HCT116 (cell line): ENCODE measurements at regions not wholly inside any gene's neighbourhood (a gene's known extent, or its start where the extent isn't known, plus 50 kb on each side); places are given as distances from the start of the nearest gene placed in this dataset.

Source experiments
- ATAC-seq: fragments of 200-7000 bp; cut with Tn5 transposase; 2 replicates; pipeline ENCODE4 v1.9.1; 2020; ENCODE audit warnings: mild to moderate bottlenecking, moderate library complexity
- BruUV-seq: library from RNA; stranded (reverse); fragments of 400-500 nt; replicated peaks from 2 replicates; lab custom pipeline; 2021; lab: Mats Ljungman, UMichigan
- CTCF ChIA-PET: fragments of 300-600 bp; sonication (Branson Sonifier 250); formaldehyde crosslinking; loops from one replicate; lab custom pipeline; 2021; ENCODE audit warnings: antibody characterized with exemption; lab: Charles Lee
- POLR2A ChIA-PET: fragments of 300-600, 350-600 bp; sonication (Branson Sonifier 250); formaldehyde crosslinking; loops from one replicate; lab custom pipeline; 2021; ENCODE audit warnings: antibody characterized with exemption; lab: Charles Lee
- RAD21 ChIA-PET, 2 experiments: fragments of 300-600 bp; sonication (Branson Sonifier 250); formaldehyde crosslinking; loops; one replicate each; lab custom pipeline; 2023; ENCODE audit warnings: low total read pairs in 2 of 2; ENCODE audit not compliant: uncharacterized antibody in 2 of 2, unreplicated experiment in 2 of 2, low non-redundant PET in 1 of 2; lab: Charles Lee
- DNase-seq: peaks from one replicate; pipeline ENCODE4 v3.0.0-alpha.2; 2010; ENCODE audit warnings: low read depth, low spot score
- H2AFZ ChIP-seq: fragments of 200-600 bp; shearing (Covaris generic), sonication (generic); 2 replicates; pipeline ENCODE4 v1.6.1; 2017; ENCODE audit warnings: low read depth, mixed run types, mixed read lengths, antibody characterized with exemption, low read length; ENCODE audit not compliant: poor library complexity, severe bottlenecking
- H3K27ac ChIP-seq: 2 replicates; pipeline ENCODE4 v1.5.1; 2012; ENCODE audit warnings: low read depth, low read length
- H3K27me3 ChIP-seq: fragments of 200-600 bp; sonication (generic); 2 replicates; pipeline ENCODE4 v1.6.1; 2016; ENCODE audit warnings: mixed run types, low read length, mixed read lengths; ENCODE audit not compliant: insufficient read depth
- H3K36me3 ChIP-seq, 2 experiments: fragments of 200-500 bp in 1 of 2; fragments of 200-600 bp in 1 of 2; sonication (Bioruptor generic) in 1 of 2; sonication (generic) in 1 of 2; 2 replicates each; pipeline versions ENCODE4 v1.5.1 to v1.6.1; 2014 to 2016; ENCODE audit warnings: low read length in 2 of 2, inconsistent platforms in 1 of 2, mixed read lengths in 1 of 2, mixed run types in 1 of 2; ENCODE audit not compliant: insufficient read depth in 2 of 2, control insufficient read depth in 1 of 2
- H3K4me1 ChIP-seq, 2 experiments: fragments of 200-600 bp in 1 of 2; sonication (generic) in 1 of 2; 2 replicates each; pipeline versions ENCODE4 v1.5.1 to v1.6.1; 2012 to 2017; ENCODE audit warnings: low read length in 2 of 2, inconsistent platforms in 1 of 2, mild to moderate bottlenecking in 1 of 2, mixed read lengths in 1 of 2, mixed run types in 1 of 2, moderate library complexity in 1 of 2; ENCODE audit not compliant: insufficient read depth in 2 of 2, control insufficient read depth in 1 of 2
- H3K4me2 ChIP-seq: fragments of 200-600 bp; sonication (generic); 2 replicates; pipeline ENCODE4 v1.6.1; 2017; ENCODE audit warnings: mixed run types, low read length, mixed read lengths
- H3K4me3 ChIP-seq, 2 experiments: fragments of 200-600 bp in 1 of 2; sonication (generic) in 1 of 2; replicated peaks in 1 of 2; 2 replicates each; pipeline ENCODE4 v1.5.1; 2011 to 2016; ENCODE audit warnings: low read length in 2 of 2, control low read depth in 1 of 2, low read depth in 1 of 2, mild to moderate bottlenecking in 1 of 2, mixed read lengths in 1 of 2, mixed run types in 1 of 2
- H3K79me2 ChIP-seq: fragments of 200-600 bp; sonication (generic); 2 replicates; pipeline ENCODE4 v1.6.1; 2017; ENCODE audit warnings: mild to moderate bottlenecking, mixed run types, low read length, moderate library complexity, mixed read lengths; ENCODE audit not compliant: insufficient read depth
- H3K9ac ChIP-seq: fragments of 200-600 bp; sonication (generic); 2 replicates; pipeline ENCODE4 v1.6.1; 2016; ENCODE audit warnings: low read length, mixed read lengths
- H3K9me2 ChIP-seq: fragments of 200-600 bp; sonication (generic), shearing (Covaris generic); 2 replicates; pipeline ENCODE4 v1.6.1; 2017; ENCODE audit warnings: mixed run types, mild to moderate bottlenecking, moderate library complexity; ENCODE audit not compliant: insufficient read depth
- H3K9me3 ChIP-seq, 2 experiments: fragments of 200-500 bp in 1 of 2; fragments of 200-600 bp in 1 of 2; sonication (Bioruptor generic) in 1 of 2; sonication (generic) in 1 of 2; 2 replicates each; pipeline ENCODE4 v1.6.1; 2014 to 2017; ENCODE audit warnings: low read length in 2 of 2, mixed read lengths in 2 of 2, inconsistent platforms in 1 of 2, low read depth in 1 of 2, mild to moderate bottlenecking in 1 of 2, mixed run types in 1 of 2, moderate library complexity in 1 of 2; ENCODE audit not compliant: control insufficient read depth in 1 of 2, insufficient read depth in 1 of 2
- H4K20me1 ChIP-seq: fragments of 200-600 bp; sonication (generic), shearing (Covaris generic); 2 replicates; pipeline ENCODE4 v1.6.1; 2017; ENCODE audit warnings: mixed run types, mild to moderate bottlenecking, moderate library complexity; ENCODE audit not compliant: insufficient read depth
- CBX3 ChIP-seq: IDR thresholded peaks from 2 replicates; pipeline ENCODE4 v1.6.1; 2012; ENCODE audit warnings: low read depth
- CTCF ChIP-seq, 3 experiments: fragments of 200-600 bp in 1 of 3; sonication (generic) in 1 of 3; IDR thresholded peaks in 2 of 3; conservative IDR thresholded peaks in 1 of 3; 2 replicates each; pipeline ENCODE4 v1.5.1; 2012 to 2017; ENCODE audit warnings: low read depth in 2 of 3, low read length in 2 of 3, antibody characterized with exemption in 1 of 3, borderline replicate concordance in 1 of 3, control low read depth in 1 of 3, mild to moderate bottlenecking in 1 of 3, mixed read lengths in 1 of 3, mixed run types in 1 of 3, moderate library complexity in 1 of 3; ENCODE audit not compliant: insufficient read depth in 1 of 3
- EGR1 ChIP-seq: IDR thresholded peaks from 2 replicates; pipeline ENCODE4 v1.6.1; 2012; ENCODE audit warnings: low read depth
- ELF1 ChIP-seq: IDR thresholded peaks from 2 replicates; pipeline ENCODE4 v1.6.1; 2012; ENCODE audit warnings: low read depth, borderline replicate concordance
- EZH2phosphoT487 ChIP-seq: fragments of 200-600 bp; IDR thresholded peaks from 2 replicates; pipeline ENCODE4 v1.6.1; 2018; ENCODE audit warnings: antibody characterized with exemption, borderline replicate concordance
- POLR2A ChIP-seq: IDR thresholded peaks from 2 replicates; pipeline ENCODE4 v1.7.0; 2011; ENCODE audit warnings: borderline replicate concordance; ENCODE audit not compliant: insufficient read depth, insufficient read length; ENCODE audit errors: extremely low read depth
- POLR2AphosphoS5 ChIP-seq: IDR thresholded peaks from 2 replicates; pipeline ENCODE4 v1.6.1; 2011; ENCODE audit warnings: mild to moderate bottlenecking, low read depth, low read length, moderate library complexity
- RAD21 ChIP-seq: IDR thresholded peaks from 2 replicates; pipeline ENCODE4 v1.6.1; 2012; ENCODE audit warnings: low read depth, mild to moderate bottlenecking
- REST ChIP-seq: IDR thresholded peaks from 2 replicates; pipeline ENCODE4 v1.6.1; 2012; ENCODE audit warnings: low read depth
- SIN3A ChIP-seq: IDR thresholded peaks from 2 replicates; pipeline ENCODE4 v1.6.1; 2012; ENCODE audit warnings: low read depth
- ZNF274 ChIP-seq: fragments of 200-500 bp; sonication (Bioruptor generic); IDR thresholded peaks from 2 replicates; pipeline ENCODE4 v1.6.1; 2014; ENCODE audit warnings: mild to moderate bottlenecking, low read depth, low read length, inconsistent platforms
- intact Hi-C: fragments of 100-400 bp; cut with micrococcal nuclease; formaldehyde crosslinking; loops from 2 replicates; pipeline ENCODE4 v1.10.0; 2022

- H3K4me3 ChIP-seq, result no peak overlapping the region
- no peaks in the 10 kb centered on the region for H4K20me1 ChIP-seq
- intact Hi-C loops, result no loop called here
- H3K9ac ChIP-seq, result no peak overlapping the region
- H3K27me3 ChIP-seq, result peaks cover 71% of the 10 kb centered on the region
- POLR2A ChIA-PET, result no interaction called here
- DNase-seq (no peak), ATAC-seq (no peak)
- H3K4me2 ChIP-seq, result no peak overlapping the region
- no peaks in the 10 kb centered on the region for H3K9me2 ChIP-seq
- H3K36me3 ChIP-seq, result no peaks in the 10 kb centered on the region
- H3K4me1 ChIP-seq, result no peaks in the 10 kb centered on the region
- RAD21 ChIA-PET, result no interaction called here
- no peaks in the 10 kb centered on the region for H3K79me2 ChIP-seq
- no peak overlapping the region for H2AFZ ChIP-seq
- H3K27ac ChIP-seq, result no peak overlapping the region
- no peak for TF ChIP-seq ELF1
- TF ChIP-seq REST, result no peak
- H3K9me3 ChIP-seq, result no peaks in the 10 kb centered on the region
- CTCF ChIA-PET, result no interaction called here
- no TSS peak for BruUV-seq
Measured at GRCh38 chr2:236936446-236936940, 149.2 kb upstream of the COPS8 start.

- CTCF ChIA-PET, result no interaction called here
- RAD21 ChIA-PET, result no interaction called here
- no peaks in the 10 kb centered on the region for H3K79me2 ChIP-seq
- H3K4me2 ChIP-seq, result no peak overlapping the region
- peaks cover 59% of the 10 kb centered on the region for H3K27me3 ChIP-seq
- POLR2A ChIA-PET, result no interaction called here
- no peaks in the 10 kb centered on the region for H3K36me3 ChIP-seq
- H3K9ac ChIP-seq, result no peak overlapping the region
- no TSS peak for BruUV-seq
- H3K27ac ChIP-seq, result no peak overlapping the region
- no peaks in the 10 kb centered on the region for H3K4me1 ChIP-seq
- H3K9me2 ChIP-seq, result no peaks in the 10 kb centered on the region
- intact Hi-C loops, result no loop called here
- H4K20me1 ChIP-seq, result no peaks in the 10 kb centered on the region
- no peak overlapping the region for H2AFZ ChIP-seq
- H3K4me3 ChIP-seq, result no peak overlapping the region
- DNase-seq, result no peak
- ATAC-seq, result 0 out of 2 replicates have a peak, but pooled peaks have one; percentile 27
- no peaks in the 10 kb centered on the region for H3K9me3 ChIP-seq
- TF ChIP-seq CBX3 (no peak), EZH2phosphoT487 (no peak), RAD21 (no peak), POLR2A (no peak), SIN3A (no peak), CTCF (IDR thresholded peaks at IDR 0.05 in 2 of 3, conservative IDR thresholded peaks at IDR 0.05 in 1 of 3; ENCODE audit: borderline replicate concordance in 1 of 3, insufficient read depth in 1 of 3, low read depth in 2 of 3, low read length in 2 of 3) (no peak), EGR1 (no peak), ZNF274 (no peak), ELF1 (no peak), POLR2AphosphoS5 (no peak), REST (no peak)
Measured at GRCh38 chr2:236938126-236938525, 147.6 kb upstream of the COPS8 start.
